PC-9 (cell line): ENCODE measurements at regions not wholly inside any gene's neighbourhood (a gene's known extent, or its start where the extent isn't known, plus 50 kb on each side); places are given as distances from the start of the nearest gene placed in this dataset.

Source experiments
- EZH2 ChIP-seq: fragments of 200-600 bp; sonication (generic); IDR thresholded peaks from 2 replicates; pipeline ENCODE4 v1.8.0; 2017; ENCODE audit warnings: antibody characterized with exemption, low read depth
- TF ChIP-seq, protein P1 (sequence below): fragments of 200-600 bp; sonication (generic); conservative IDR thresholded peaks from 2 replicates; pipeline ENCODE4 v1.6.1; 2017; ENCODE audit warnings: mixed run types, antibody characterized with exemption, mild to moderate bottlenecking, moderate library complexity

GRCh38 chr1:148290881-148291280 lies 138.8 kb upstream of the NBPF11 start:
- TF ChIP-seq, protein P1, sequence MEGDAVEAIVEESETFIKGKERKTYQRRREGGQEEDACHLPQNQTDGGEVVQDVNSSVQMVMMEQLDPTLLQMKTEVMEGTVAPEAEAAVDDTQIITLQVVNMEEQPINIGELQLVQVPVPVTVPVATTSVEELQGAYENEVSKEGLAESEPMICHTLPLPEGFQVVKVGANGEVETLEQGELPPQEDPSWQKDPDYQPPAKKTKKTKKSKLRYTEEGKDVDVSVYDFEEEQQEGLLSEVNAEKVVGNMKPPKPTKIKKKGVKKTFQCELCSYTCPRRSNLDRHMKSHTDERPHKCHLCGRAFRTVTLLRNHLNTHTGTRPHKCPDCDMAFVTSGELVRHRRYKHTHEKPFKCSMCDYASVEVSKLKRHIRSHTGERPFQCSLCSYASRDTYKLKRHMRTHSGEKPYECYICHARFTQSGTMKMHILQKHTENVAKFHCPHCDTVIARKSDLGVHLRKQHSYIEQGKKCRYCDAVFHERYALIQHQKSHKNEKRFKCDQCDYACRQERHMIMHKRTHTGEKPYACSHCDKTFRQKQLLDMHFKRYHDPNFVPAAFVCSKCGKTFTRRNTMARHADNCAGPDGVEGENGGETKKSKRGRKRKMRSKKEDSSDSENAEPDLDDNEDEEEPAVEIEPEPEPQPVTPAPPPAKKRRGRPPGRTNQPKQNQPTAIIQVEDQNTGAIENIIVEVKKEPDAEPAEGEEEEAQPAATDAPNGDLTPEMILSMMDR = no peak
- no peak for TF ChIP-seq EZH2
